Esophagus squamous epithelium (tissue), 4 donors: ENCODE measurements at regions not wholly inside any gene's neighbourhood (a gene's known extent, or its start where the extent isn't known, plus 50 kb on each side); places are given as distances from the start of the nearest gene placed in this dataset.

ENCODE experiments used
- POLR2A ChIP-seq, 4 donors: fragments of 450-650 bp; IDR thresholded peaks; one replicate each; pipeline ENCODE4 v1.6.1; 2017; ENCODE audit warnings: antibody characterized with exemption in 4 of 4, mild to moderate bottlenecking in 4 of 4, moderate library complexity in 3 of 4
- TF ChIP-seq, protein P1 (sequence below), 6 experiments: fragments of 450-650 bp in 4 of 6; fragments of 200-600 bp in 2 of 6; sonication (generic) in 2 of 6; IDR thresholded peaks; one replicate each; pipeline ENCODE4 v1.5.1; 2016 to 2019; ENCODE audit warnings: antibody characterized with exemption in 6 of 6, mild to moderate bottlenecking in 4 of 6, moderate library complexity in 4 of 6

DNA sequence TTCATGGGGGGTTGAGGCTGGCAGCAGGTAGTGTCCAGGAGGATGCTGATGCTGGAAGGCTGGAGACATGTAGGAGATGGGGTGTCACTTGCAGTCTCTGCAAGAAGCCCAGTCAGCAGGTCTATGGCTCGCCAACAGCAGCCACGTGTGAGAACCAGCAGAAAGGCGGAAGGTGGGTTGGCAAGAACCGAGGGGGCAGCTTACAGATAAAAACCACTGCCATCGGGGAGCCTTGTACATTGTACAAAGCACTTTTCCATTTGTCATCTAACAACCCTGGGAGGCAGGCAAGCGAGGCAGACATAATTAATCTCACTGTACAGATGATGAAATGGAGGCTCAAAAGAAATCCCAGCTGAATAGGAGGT is 167.2 kb downstream of the KCNA5 start:
- TF ChIP-seq, protein P1, sequence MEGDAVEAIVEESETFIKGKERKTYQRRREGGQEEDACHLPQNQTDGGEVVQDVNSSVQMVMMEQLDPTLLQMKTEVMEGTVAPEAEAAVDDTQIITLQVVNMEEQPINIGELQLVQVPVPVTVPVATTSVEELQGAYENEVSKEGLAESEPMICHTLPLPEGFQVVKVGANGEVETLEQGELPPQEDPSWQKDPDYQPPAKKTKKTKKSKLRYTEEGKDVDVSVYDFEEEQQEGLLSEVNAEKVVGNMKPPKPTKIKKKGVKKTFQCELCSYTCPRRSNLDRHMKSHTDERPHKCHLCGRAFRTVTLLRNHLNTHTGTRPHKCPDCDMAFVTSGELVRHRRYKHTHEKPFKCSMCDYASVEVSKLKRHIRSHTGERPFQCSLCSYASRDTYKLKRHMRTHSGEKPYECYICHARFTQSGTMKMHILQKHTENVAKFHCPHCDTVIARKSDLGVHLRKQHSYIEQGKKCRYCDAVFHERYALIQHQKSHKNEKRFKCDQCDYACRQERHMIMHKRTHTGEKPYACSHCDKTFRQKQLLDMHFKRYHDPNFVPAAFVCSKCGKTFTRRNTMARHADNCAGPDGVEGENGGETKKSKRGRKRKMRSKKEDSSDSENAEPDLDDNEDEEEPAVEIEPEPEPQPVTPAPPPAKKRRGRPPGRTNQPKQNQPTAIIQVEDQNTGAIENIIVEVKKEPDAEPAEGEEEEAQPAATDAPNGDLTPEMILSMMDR (IDR thresholded peaks at IDR 0.05) = no peak
- TF ChIP-seq POLR2A (IDR thresholded peaks at IDR 0.05) = no peak
